HG03439 (cell line): ENCODE measurements at regions not wholly inside any gene's neighbourhood (a gene's known extent, or its start where the extent isn't known, plus 50 kb on each side); places are given as distances from the start of the nearest gene placed in this dataset.
"Not testable (repeated sequence)": the region's sequence is repeated elsewhere in the genome, so short reads cannot be mapped to it uniquely, and the experiment has no call there.

Experiments used
- ATAC-seq: cut with Tn5 transposase; IDR thresholded peaks from one replicate; pipeline ENCODE4 v1.9.1; 2021; ENCODE audit warnings: mild to moderate bottlenecking, moderate library complexity; ENCODE audit not compliant: unreplicated experiment

DNA sequence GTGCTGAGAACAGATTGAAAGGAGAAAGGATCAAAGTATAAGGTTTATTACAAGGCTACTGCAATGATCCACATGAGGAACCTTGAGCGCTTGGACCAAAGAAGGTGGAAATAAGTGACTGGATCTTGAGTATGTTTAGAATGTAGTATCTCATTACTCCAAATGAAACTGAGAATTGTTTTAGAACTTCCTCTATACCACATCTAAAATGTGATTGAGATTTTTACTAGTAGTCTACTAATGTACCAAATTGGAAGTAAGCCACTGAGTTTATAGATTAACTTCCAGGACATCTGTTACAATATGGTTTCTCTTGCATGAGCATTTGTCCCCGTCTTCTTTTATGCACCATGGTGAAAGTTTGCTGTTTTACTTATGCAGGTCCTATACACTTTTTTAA lies 300.5 kb downstream of the SUCLG1 start:
- no peak for ATAC-seq

DNA sequence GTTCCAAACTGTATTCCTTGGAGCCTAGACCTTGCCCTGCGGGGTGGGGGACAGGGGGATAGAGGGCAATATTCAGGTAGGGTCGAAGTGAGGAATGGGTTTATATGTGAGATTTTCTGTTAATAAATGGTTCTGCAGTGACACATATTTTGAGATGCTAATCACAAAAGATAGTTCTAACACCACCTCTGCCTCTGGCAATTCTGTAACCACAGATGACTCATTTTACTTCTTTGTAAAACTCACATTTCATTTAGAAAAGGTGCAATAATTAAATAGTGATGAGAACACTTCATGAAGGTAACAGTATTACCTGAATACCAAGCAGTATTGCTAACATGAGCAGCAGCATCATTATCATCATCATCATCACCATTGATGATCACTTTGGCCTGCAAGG lies 306.6 kb downstream of the SUCLG1 start:
- ATAC-seq, result no peak

DNA sequence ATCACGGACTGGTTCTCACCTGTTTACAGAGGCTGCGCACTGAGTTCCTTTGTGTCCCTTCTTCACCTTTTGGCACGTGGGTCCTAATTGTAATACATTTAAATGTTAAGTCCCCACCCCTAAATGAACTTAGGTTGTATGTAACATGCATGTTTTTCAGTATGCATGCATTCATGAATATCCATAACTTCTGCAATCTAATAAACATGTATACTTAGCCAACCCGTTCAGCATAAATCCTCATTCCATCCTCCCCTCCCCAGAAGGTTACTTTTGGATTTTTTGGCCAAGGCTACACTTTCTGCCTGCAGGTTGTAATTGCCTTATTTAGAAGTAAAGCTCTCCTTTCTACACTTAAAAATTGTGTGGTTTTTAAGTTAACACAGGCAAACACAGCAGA lies 314.7 kb downstream of the SUCLG1 start:
- ATAC-seq, result no peak

DNA sequence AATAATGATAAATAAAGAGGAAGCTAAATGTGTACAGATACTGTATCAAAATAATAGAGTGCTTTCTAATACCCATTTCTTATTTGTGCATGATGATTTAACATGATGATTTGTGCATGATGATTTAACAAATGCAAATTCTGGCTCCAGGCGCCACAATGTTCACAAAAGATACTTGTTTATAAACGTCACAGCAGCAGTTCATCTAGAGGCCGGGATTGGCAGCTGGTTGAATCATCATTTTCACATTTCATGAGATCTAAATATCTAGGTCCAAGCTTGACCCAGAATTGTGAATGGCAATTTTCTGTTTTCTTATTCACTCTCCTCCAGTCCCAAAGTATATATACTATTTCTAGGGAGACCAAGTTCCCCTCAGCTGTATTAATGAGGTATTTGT lies 322.0 kb downstream of the SUCLG1 start:
- ATAC-seq, result no peak

DNA sequence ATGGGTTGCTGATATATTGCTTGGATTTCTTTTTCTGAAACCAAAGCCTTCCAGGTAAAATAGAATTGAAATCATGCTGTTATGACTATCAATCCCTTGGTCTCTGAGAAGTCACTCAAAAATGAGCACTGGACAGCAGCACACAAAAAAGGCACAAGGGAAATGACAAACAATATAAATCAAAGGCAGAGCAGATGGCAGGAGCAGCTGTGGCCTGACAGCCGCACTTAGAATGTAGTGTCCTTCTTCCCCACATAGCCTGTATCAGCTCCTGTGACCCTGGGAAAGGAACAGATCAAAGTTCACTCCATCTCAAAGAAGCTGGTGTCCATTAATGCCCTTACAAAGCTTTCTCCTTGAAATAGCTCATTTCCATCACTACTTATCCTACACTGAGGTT lies 326.7 kb downstream of the SUCLG1 start:
- ATAC-seq, result no peak

DNA sequence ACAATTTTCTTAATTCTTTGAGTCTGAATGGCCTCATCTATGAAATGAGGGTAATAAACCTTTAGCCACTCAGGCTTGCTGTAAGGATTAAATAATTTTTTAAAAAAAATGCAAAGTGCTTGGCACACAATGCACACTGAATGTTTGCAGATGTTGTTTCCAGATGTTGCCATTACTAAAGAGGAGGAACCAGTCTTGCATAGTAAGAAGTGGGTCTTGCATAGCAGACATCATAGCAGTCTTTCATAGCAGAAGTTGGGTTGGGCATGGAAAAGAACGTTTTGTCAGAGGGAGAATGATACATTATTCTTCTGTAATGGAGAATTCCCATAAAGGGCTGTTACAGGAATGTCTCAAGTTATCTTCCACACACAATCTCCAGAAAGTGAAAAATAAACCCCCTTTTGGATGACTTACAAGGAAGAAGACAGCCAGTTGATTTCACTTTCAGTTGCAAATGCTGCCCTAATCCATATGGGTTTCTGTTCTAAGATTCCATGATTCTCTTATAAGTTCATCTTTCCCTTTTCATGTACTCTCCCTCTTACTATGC lies 327.7 kb downstream of the SUCLG1 start:
- ATAC-seq, result no peak

DNA sequence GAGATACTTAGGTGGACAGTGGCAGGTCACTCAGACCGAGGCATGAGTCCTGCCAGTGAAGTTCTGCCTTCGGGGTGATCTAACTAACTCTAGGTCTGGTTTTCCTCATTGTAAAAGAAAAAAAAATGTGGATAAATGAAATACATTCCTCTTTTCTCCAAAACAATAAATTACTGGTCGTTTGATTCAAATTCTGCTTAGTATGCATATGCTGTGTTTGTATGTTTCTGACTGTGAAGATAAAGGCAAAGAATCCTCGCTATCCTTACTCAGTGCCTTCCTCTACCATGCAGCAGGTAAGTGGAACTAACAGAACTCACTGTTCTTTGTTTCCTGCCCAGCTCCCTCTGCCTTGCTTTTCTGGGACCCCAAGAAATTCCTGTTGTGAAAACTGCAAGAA lies 330.1 kb downstream of the SUCLG1 start:
- ATAC-seq, result no peak

DNA sequence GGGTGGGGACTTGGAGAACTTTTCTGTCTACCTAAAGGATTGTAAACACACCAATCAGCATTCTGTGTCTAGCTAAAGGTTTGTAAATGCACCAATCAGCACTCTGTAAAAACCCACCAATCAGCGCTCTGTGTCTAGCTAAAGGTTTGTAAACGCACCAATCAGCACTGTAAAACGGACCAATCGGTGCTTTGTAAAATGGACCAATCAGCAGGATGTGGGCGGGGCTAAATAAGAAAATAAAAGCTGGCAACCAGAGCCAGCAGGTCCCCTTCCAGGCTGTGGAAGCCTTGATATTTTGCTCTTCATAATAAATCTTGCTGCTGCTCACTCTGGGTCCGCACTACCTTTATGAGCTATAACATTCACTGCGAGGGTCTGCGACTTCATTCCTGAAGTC lies 331.3 kb downstream of the SUCLG1 start:
- ATAC-seq, result not testable (repeated sequence)

DNA sequence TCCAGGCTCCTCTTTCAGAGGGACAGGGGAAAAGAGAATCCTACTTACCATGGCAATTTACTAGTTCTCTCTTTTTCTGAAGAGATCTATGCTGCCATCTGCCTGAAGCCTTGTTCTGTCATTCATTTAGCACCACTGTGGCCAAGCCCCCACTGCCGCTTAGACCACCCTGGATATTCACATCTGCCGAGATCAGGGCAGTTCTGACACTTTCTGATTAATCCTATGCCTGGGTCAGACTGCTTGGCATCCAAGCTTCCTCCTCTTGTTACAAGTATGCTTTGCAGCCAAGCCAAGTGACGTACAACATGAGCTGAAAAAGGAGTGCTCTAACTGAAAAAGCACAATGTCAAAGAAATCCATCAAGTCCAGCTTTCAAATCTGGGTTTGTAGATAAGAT lies 332.6 kb downstream of the SUCLG1 start:
- no peak for ATAC-seq

DNA sequence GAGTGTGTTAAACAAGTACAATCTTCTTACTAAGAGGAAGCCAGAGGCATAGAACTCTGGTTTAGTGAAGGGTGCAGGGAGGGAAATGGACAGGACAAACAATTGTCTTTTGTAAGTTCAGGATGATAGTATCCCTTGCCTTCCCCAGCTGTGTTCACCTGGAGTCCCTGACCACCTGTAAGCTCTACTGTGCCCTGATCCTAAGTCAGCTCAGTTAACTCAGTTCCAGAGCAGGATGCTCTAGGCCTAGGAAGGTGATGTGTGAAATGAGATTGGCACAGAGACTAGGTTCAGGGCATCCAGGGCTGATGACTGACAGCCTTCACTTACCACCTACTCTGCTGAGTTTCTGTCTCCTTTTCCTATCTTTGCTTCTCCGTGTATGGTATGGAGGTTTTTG lies 333.0 kb downstream of the SUCLG1 start:
- ATAC-seq, result no peak

DNA sequence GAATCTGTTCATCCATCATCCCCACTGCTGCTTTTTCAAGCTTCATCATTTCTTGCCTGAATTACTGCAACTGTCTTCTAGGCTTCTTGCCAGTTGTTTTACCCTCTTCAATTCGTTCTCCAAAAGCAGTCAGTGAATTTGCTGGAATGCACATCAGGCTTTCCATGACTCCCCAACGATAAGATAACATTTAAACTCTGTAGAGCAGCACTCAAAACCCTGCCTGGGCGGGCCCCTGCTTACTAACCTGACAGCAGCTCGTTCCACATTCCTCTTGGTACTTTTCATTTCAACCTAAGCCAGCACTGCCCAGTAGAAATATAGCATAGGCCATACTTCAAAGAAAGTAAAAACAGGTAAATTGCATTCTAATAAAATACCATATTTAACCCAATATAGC lies 342.9 kb downstream of the SUCLG1 start:
- ATAC-seq, result no peak

DNA sequence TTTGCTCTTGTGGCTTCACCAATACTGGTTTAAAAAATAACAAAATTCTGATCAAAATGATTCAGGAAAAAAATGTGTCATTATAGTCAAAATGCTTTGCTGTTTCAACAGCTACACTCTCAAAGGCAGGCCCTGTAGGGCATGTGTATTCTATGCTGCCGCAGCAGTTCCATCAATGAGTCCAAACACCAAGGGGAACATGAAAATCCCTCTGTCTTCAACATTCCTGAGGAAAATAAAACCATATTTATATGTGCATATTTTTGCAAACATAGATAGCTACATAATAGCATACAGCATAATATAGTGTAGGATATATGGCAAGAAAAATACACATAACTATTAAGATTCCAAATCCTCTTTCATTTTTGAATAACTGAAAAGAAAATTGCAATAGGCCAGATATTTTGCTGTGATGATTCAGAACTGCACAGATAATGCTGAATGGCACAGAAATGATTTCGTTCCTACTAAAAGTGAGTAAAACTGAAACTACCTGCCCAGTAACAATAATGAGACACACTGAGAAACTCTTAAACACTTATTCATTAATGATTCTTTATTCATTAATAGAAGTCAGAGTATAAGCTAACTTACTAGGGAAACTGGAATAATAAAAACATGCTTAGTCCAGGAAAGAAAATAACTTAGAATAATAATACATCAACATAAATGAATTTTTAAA lies 343.8 kb downstream of the SUCLG1 start:
- peak; percentile 69 for ATAC-seq

DNA sequence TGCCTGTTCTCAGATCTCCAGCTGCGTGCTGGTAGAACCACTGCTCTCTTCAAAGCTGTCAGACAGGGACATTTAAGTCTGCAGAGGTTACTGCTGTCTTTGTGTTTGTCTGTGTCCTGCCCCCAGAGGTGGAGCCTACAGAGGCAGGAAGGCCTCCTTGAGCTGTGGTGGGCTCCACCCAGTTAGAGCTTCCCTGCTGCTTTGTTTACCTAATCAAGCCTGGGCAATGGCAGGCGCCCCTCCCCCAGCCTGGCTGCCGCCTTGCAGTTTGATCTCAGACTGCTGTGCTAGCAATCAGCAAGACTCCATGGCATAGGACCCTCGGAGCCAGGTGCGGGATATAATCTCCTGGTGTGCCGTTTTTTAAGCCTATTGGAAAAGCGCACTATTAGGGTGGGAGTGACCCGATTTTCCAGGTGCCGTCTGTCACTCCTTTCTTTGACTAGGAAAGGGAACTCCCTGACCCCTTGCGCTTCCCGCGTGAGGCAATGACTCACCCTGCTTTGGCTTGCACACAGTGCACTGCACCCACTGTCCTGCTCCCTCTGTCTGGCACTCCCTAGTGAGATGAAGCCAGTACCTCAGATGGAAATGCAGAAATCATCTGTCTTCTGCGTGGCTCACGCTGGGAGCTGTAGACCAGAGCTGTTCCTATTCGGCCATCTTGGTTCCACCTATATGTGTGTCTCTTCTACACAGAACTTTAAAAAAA lies 355.1 kb downstream of the SUCLG1 start:
- not testable (repeated sequence) for ATAC-seq

DNA sequence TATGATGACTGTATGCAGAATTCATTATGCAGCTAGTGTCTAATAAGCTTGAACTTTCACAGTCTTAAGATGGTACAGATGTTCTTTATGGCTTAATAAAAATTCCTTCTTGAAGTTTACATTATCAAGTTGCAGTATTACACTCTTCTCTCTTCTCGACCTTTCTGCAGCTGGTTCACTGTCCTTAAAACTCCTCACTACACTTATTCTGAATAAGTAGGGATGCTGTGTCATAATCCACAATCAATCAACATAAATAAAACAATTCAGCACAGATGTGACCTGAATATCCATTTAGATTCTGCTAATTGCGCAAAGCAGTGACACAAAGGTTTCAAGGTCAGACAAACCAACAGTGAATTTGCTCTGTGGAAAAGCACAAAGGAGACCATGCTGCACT lies 356.8 kb downstream of the SUCLG1 start:
- no peak for ATAC-seq

DNA sequence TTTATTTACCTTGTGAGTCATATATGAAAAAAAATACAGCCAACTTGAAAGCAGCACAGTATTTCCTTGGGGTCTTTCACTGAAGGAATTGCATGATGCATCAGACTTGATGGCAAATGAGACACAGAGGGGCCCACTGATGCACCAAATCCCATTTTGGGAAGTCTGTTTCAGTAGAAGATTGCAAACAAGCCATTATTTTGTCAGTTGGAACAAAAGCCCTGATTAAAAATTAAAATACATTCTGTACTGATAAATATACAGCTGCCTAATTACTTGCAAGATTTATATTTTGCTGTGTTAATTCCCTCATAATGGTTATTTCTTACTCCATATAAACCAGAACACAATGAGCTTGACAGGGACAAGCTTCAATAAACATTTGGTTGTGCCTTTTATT lies 370.4 kb downstream of the SUCLG1 start:
- ATAC-seq, result no peak

DNA sequence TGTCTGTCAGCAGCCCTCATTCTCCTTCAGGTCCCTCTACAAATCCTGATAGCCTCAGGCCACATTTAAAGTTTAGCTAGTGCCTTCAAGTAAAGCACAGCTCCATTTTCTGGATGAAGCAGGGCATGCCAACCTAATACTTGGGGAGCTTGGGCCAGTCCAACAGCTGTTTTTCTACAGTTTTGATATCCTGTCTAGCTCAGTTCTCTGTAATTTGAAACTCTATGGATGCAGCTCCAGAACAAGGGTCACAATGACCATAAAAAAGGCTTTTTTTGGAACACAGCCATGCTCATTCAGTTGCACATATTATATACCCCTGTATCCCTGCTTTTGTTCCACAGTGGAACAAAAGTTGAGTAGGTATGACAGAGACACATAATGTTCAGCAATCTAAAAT lies 373.5 kb downstream of the SUCLG1 start:
- ATAC-seq, result no peak

DNA sequence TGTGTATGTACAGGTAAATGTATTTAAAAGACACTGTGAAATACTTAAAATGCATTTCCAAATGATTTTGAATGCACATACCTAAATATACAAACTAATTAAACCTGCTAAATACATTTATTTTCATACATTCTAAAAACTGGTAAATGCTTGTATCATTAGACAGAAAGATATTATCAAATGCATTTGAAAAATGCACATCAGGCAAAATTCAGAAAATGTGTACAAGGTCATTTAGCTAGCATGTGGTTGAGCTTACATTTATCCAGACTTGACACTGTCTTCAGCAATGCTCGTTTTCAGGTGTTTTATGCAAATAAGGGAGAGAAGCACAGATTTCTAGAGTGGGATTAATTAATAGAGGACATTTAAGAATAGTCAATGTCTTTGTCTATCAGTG lies 374.2 kb downstream of the SUCLG1 start:
- no peak for ATAC-seq

DNA sequence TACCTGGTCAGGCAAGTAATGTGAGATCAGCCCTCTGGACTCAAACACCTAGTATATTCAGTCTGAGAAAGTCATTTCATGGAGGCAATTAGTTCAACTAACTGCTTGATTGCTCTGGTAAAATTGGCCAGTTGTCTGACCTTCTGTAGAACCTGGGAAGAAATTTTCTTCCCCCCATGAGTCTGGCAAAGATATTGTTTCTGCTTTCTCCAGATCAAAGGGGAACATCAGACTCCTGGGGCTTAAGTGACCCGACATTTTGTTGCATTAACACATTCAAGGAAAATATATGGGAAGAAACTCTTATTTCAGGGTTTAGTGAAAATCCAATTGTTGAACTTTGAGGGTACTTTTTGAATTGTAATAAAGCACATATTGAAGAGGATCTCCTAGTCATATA lies 375.1 kb downstream of the SUCLG1 start:
- ATAC-seq, result no peak

DNA sequence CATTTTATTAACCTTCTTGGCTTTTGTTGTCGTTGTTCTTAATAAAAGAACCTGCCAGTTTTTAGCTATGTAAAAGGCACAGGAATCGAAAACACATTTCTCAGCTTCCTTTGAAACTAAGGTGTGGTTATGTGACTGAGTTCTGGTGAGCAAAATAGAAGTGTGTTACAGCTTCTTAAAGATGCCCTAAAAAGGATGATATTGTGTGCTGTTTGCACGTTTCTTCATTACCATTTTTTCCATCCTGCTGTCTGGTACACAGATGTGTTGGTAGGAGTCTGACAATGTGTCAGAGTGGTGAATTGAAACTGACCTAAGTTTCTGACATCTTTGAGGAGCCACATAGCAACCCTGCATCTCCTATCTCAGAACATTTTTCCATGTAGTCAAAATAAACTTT lies 380.6 kb downstream of the SUCLG1 start:
- no peak for ATAC-seq

DNA sequence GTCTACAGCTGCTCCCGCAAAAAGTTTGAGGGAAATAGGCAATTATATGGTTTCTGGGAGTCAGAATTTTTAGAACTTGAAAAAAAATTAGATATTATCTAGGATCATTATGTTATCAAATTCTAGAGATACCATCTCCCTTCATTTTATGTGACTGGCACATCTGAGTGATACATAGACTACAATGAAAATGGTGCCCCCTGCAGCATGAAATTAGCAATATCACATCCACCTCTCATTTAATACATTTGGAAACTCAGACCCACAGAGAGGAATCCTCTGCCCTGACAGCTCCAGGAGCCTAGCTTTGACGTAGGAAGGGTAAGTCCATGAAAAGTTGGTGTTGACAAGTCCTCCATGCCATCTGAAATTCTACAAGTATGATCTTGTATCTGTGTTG lies 381.6 kb downstream of the SUCLG1 start:
- no peak for ATAC-seq

DNA sequence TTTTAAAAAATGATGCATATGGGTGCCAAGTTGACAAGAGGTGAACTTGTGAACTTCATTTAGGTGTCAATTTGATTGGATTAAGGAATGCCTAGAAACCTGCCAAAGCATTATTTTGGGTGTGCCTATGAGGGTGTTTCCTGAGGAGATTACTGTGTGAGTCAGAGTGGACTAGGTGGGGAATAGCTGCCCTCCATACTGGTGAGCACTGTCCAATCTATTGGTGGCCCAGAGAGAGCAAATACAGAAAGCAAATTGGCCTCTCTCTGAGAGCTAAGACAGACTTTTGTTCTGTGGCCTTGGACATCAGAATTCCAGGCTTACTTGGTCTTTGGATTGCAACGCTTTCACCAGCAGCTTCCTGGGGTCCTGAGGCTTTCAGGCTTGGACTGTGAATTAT lies 388.0 kb downstream of the SUCLG1 start:
- ATAC-seq, result no peak

DNA sequence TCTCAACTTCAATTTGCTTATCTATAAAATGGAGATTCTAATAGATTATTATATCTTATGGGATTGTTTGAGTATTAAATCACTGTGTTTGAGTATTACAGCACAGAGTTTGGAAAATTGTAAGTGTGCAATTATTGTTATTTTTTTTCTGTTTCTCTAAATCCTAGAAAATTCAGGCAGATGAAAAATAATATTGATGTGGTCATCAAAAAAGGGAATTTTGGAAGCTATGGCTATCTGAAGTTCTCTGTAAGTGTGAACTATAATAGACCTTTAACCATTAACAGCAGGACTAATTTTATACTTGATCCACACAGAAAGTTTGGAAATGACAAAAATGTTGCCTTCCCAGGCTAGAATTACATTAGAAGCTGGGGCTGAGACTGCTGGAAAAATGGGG lies 393.2 kb downstream of the SUCLG1 start:
- no peak for ATAC-seq
